ENCODE measurements at regions not wholly inside any gene's neighbourhood (a gene's known extent, or its start where the extent isn't known, plus 50 kb on each side); places are given as distances from the start of the nearest gene placed in this dataset.

DNA sequence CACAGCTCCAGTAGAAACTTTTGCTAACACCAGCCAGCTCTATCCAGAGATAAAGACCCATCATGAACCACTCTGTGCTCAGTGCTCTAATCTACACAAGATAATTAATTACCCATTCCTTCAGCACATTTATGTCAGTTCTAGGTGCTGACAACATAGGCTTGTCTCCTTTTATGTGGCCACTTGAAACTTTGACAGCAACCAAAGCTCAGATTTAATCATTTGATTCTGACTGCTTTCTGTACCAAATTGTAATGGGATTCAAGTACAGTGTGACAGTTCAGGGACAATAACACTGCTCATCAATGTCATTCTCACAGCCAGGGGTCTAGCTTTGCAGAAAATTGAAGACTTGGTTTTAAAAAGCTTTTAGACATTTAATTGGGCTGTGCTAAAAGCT, 266.6 kb downstream of the KCTD12 start:
- TF ChIP-seq HDGF (IDR thresholded peaks at IDR 0.05; ENCODE audit: borderline replicate concordance): no peak
- TF ChIP-seq SP1 (IDR thresholded peaks at IDR 0.05): no peak
- TF ChIP-seq SUZ12 (IDR thresholded peaks at IDR 0.05): no peak

Measured in HEK293T (cell line).